ENCODE measurements at regions not wholly inside any gene's neighbourhood (a gene's known extent, or its start where the extent isn't known, plus 50 kb on each side); places are given as distances from the start of the nearest gene placed in this dataset.

- no peak for ATAC-seq
Observed at GRCh38 chr4:66246643-66247042, 576.4 kb upstream of the EPHA5 start.

GRCh38 chr4:66235876-66236275 is 565.6 kb upstream of the EPHA5 start:
- ATAC-seq = no peak
- TF ChIP-seq RARB (CRISPR knock-in tag; IDR thresholded peaks at IDR 0.05) (no peak), TCF4 (CRISPR knock-in tag; IDR thresholded peaks at IDR 0.05; ENCODE audit: borderline replicate concordance) (no peak), TOX (CRISPR knock-in tag; IDR thresholded peaks at IDR 0.05; ENCODE audit: borderline replicate concordance) (no peak), ISL1 (CRISPR knock-in tag; IDR thresholded peaks at IDR 0.05) (no peak), OSR1 (CRISPR knock-in tag; IDR thresholded peaks at IDR 0.05) (no peak), ZNF70 (CRISPR knock-in tag; IDR thresholded peaks at IDR 0.05) (no peak)
- TF ChIP-seq, protein P1, sequence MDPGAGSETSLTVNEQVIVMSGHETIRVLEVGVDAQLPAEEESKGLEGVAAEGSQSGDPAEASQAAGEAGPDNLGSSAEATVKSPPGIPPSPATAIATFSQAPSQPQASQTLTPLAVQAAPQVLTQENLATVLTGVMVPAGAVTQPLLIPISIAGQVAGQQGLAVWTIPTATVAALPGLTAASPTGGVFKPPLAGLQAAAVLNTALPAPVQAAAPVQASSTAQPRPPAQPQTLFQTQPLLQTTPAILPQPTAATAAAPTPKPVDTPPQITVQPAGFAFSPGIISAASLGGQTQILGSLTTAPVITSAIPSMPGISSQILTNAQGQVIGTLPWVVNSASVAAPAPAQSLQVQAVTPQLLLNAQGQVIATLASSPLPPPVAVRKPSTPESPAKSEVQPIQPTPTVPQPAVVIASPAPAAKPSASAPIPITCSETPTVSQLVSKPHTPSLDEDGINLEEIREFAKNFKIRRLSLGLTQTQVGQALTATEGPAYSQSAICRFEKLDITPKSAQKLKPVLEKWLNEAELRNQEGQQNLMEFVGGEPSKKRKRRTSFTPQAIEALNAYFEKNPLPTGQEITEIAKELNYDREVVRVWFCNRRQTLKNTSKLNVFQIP (CRISPR knock-in tag; IDR thresholded peaks at IDR 0.05; ENCODE audit: borderline replicate concordance, low read depth) = no peak
- TF ChIP-seq, protein P2, sequence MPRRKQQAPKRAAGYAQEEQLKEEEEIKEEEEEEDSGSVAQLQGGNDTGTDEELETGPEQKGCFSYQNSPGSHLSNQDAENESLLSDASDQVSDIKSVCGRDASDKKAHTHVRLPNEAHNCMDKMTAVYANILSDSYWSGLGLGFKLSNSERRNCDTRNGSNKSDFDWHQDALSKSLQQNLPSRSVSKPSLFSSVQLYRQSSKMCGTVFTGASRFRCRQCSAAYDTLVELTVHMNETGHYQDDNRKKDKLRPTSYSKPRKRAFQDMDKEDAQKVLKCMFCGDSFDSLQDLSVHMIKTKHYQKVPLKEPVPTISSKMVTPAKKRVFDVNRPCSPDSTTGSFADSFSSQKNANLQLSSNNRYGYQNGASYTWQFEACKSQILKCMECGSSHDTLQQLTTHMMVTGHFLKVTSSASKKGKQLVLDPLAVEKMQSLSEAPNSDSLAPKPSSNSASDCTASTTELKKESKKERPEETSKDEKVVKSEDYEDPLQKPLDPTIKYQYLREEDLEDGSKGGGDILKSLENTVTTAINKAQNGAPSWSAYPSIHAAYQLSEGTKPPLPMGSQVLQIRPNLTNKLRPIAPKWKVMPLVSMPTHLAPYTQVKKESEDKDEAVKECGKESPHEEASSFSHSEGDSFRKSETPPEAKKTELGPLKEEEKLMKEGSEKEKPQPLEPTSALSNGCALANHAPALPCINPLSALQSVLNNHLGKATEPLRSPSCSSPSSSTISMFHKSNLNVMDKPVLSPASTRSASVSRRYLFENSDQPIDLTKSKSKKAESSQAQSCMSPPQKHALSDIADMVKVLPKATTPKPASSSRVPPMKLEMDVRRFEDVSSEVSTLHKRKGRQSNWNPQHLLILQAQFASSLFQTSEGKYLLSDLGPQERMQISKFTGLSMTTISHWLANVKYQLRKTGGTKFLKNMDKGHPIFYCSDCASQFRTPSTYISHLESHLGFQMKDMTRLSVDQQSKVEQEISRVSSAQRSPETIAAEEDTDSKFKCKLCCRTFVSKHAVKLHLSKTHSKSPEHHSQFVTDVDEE (CRISPR knock-in tag; IDR thresholded peaks at IDR 0.05) = no peak
- TF ChIP-seq, protein P3, sequence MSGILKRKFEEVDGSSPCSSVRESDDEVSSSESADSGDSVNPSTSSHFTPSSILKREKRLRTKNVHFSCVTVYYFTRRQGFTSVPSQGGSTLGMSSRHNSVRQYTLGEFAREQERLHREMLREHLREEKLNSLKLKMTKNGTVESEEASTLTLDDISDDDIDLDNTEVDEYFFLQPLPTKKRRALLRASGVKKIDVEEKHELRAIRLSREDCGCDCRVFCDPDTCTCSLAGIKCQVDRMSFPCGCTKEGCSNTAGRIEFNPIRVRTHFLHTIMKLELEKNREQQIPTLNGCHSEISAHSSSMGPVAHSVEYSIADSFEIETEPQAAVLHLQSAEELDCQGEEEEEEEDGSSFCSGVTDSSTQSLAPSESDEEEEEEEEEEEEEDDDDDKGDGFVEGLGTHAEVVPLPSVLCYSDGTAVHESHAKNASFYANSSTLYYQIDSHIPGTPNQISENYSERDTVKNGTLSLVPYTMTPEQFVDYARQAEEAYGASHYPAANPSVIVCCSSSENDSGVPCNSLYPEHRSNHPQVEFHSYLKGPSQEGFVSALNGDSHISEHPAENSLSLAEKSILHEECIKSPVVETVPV (CRISPR knock-in tag; IDR thresholded peaks at IDR 0.05) = no peak

More at GRCh38 chr4:66246643-66247042, 576.4 kb upstream of the EPHA5 start:
- TF ChIP-seq RARB (CRISPR knock-in tag; IDR thresholded peaks at IDR 0.05) = no peak
- no peak for TF ChIP-seq CSDC2 (CRISPR knock-in tag; IDR thresholded peaks at IDR 0.05)
- no peak for TF ChIP-seq ISL1 (CRISPR knock-in tag; IDR thresholded peaks at IDR 0.05)
- TF ChIP-seq ARNTL (CRISPR knock-in tag; IDR thresholded peaks at IDR 0.05; ENCODE audit: borderline replicate concordance, low read depth) = no peak
- TF ChIP-seq SNAI2 (CRISPR knock-in tag; IDR thresholded peaks at IDR 0.05) = no peak
- TF ChIP-seq, protein P3 (CRISPR knock-in tag; IDR thresholded peaks at IDR 0.05) = no peak
- TF ChIP-seq GLIS3 (CRISPR knock-in tag; IDR thresholded peaks at IDR 0.05) = no peak
- TF ChIP-seq ZNF8 (CRISPR knock-in tag; IDR thresholded peaks at IDR 0.05) = no peak
- no peak for TF ChIP-seq ESRRG (CRISPR knock-in tag; IDR thresholded peaks at IDR 0.05)
- no peak for TF ChIP-seq BACH2 (CRISPR knock-in tag; IDR thresholded peaks at IDR 0.05; ENCODE audit: borderline replicate concordance)
- no peak for TF ChIP-seq ZNF565 (CRISPR knock-in tag; conservative IDR thresholded peaks at IDR 0.05; ENCODE audit: low read depth)
- no peak for TF ChIP-seq CREB5 (CRISPR knock-in tag; IDR thresholded peaks at IDR 0.05; ENCODE audit: low read depth)
- TF ChIP-seq, protein P2 (CRISPR knock-in tag; IDR thresholded peaks at IDR 0.05) = no peak
- no peak for TF ChIP-seq PATZ1 (CRISPR knock-in tag; IDR thresholded peaks at IDR 0.05; ENCODE audit: borderline replicate concordance)
- TF ChIP-seq ZFP3 (CRISPR knock-in tag; IDR thresholded peaks at IDR 0.05) = no peak
- TF ChIP-seq, protein P1 (CRISPR knock-in tag; IDR thresholded peaks at IDR 0.05; ENCODE audit: borderline replicate concordance, low read depth) = no peak
- TF ChIP-seq PPARA (CRISPR knock-in tag; IDR thresholded peaks at IDR 0.05; ENCODE audit: borderline replicate concordance) = no peak
- no peak for TF ChIP-seq ZNF70 (CRISPR knock-in tag; IDR thresholded peaks at IDR 0.05)
- TF ChIP-seq TCF4 (CRISPR knock-in tag; IDR thresholded peaks at IDR 0.05; ENCODE audit: borderline replicate concordance) = no peak
- no peak for TF ChIP-seq ZC3H10 (CRISPR knock-in tag; IDR thresholded peaks at IDR 0.05)
